H1 (cell line): ENCODE measurements at regions not wholly inside any gene's neighbourhood (a gene's known extent, or its start where the extent isn't known, plus 50 kb on each side); places are given as distances from the start of the nearest gene placed in this dataset.

Experiments
- CTCF ChIA-PET: fragments of 300-600 bp; sonication (Branson Sonifier 250); formaldehyde crosslinking; loops from one replicate; lab custom pipeline; 2021; ENCODE audit not compliant: partially characterized antibody; lab: Charles Lee
- POLR2A ChIA-PET: fragments of 300-600 bp; sonication (Branson Sonifier 250); formaldehyde crosslinking; loops from one replicate; lab custom pipeline; 2021; ENCODE audit warnings: inconsistent platforms; ENCODE audit not compliant: partially characterized antibody; lab: Charles Lee
- DNase-seq, 2 experiments: peaks; one replicate each; pipeline versions ENCODE4 v3.0.0 to v3.0.0-alpha.2; 2010 to 2022; ENCODE audit warnings: low spot score in 2 of 2, low read depth in 1 of 2, mixed read lengths in 1 of 2
- FAIRE-seq: peaks from 2 replicates; lab custom pipeline; 2011; peaks lifted over from hg19 to GRCh38; lab: Jason Lieb, UNC
- H2AFZ ChIP-seq: 2 replicates; pipeline ENCODE4 v1.8.1; 2012; ENCODE audit warnings: low read length, inconsistent platforms
- H2AK5ac ChIP-seq: 2 replicates; pipeline ENCODE4 v1.6.1; 2013; ENCODE audit warnings: low read depth, low read length
- H2BK120ac ChIP-seq: replicated peaks from 2 replicates; pipeline ENCODE3; 2013; ENCODE audit warnings: low read depth, low read length, inconsistent platforms
- H2BK12ac ChIP-seq: 2 replicates; pipeline ENCODE4 v1.6.1; 2013; ENCODE audit warnings: low read depth, low read length
- H2BK15ac ChIP-seq: 2 replicates; pipeline ENCODE4 v1.6.1; 2013; ENCODE audit warnings: low read length
- H2BK20ac ChIP-seq: 2 replicates; pipeline ENCODE4 v1.6.1; 2013; ENCODE audit warnings: low read length
- H2BK5ac ChIP-seq: 2 replicates; pipeline ENCODE4 v1.6.1; 2013; ENCODE audit warnings: low read depth, low read length
- H3K14ac ChIP-seq: 2 replicates; pipeline ENCODE4 v1.6.1; 2013; ENCODE audit warnings: inconsistent platforms; ENCODE audit not compliant: insufficient read length
- H3K18ac ChIP-seq: 2 replicates; pipeline ENCODE4 v1.6.1; 2013; ENCODE audit warnings: low read length; ENCODE audit errors: extremely low read depth
- H3K23ac ChIP-seq: 2 replicates; pipeline ENCODE4 v1.6.1; 2013; ENCODE audit warnings: inconsistent platforms; ENCODE audit not compliant: insufficient read length
- H3K23me2 ChIP-seq: 2 replicates; pipeline ENCODE4 v1.6.1; 2013; ENCODE audit warnings: low read depth, low read length
- H3K27ac ChIP-seq: 2 replicates; pipeline ENCODE4 v1.6.1; 2011; ENCODE audit warnings: low read depth, low read length, inconsistent platforms
- H3K27me3 ChIP-seq, 4 experiments: replicated peaks in 1 of 4; 1 replicate in 1 of 4; 2 replicates in 3 of 4; pipeline versions ENCODE4 v1.6.1 to v1.8.1; 2011 to 2013; ENCODE audit warnings: low read length in 3 of 4, mild to moderate bottlenecking in 3 of 4, inconsistent platforms in 2 of 4, mixed read lengths in 2 of 4, moderate library complexity in 1 of 4; ENCODE audit not compliant: control insufficient read depth in 3 of 4, insufficient read depth in 3 of 4; ENCODE audit errors: extremely low read depth in 1 of 4
- H3K36me3 ChIP-seq, 4 experiments: 2 replicates each; pipeline versions ENCODE4 v1.6.1 to v1.8.1; 2011 to 2013; ENCODE audit warnings: mild to moderate bottlenecking in 4 of 4, low read length in 3 of 4, moderate library complexity in 2 of 4, control low read depth in 1 of 4, inconsistent platforms in 1 of 4; ENCODE audit not compliant: insufficient read depth in 4 of 4, control insufficient read depth in 2 of 4
- H3K4ac ChIP-seq: replicated peaks from 2 replicates; pipeline ENCODE3; 2013; ENCODE audit warnings: low read length, low read depth, mixed read lengths, inconsistent platforms; ENCODE audit not compliant: insufficient read length
- H3K4me1 ChIP-seq, 4 experiments: replicated peaks in 1 of 4; 1 replicate in 1 of 4; 2 replicates in 3 of 4; pipeline versions ENCODE4 v1.6.1 to v1.8.1; 2011 to 2013; ENCODE audit warnings: low read length in 3 of 4, inconsistent platforms in 2 of 4, mixed read lengths in 1 of 4; ENCODE audit not compliant: insufficient read depth in 4 of 4, control insufficient read depth in 3 of 4
- H3K4me2 ChIP-seq, 2 experiments: 2 replicates each; pipeline versions ENCODE4 v1.6.1 to v1.8.1; 2011 to 2013; ENCODE audit warnings: low read depth in 2 of 2, low read length in 2 of 2, control low read depth in 1 of 2, inconsistent platforms in 1 of 2, mild to moderate bottlenecking in 1 of 2; ENCODE audit not compliant: insufficient read depth in 1 of 2
- H3K4me3 ChIP-seq, 4 experiments: fragments of 200-600, 300-600 bp in 1 of 4; sonication (generic), shearing (Covaris generic), sonication (Bioruptor Twin) in 1 of 4; 2 replicates each; pipeline versions ENCODE4 v1.5.1 to v1.8.1; 2011 to 2016; ENCODE audit warnings: low read length in 4 of 4, low read depth in 3 of 4, control low read depth in 2 of 4, inconsistent platforms in 2 of 4, mild to moderate bottlenecking in 2 of 4, mixed read lengths in 1 of 4, moderate library complexity in 1 of 4; ENCODE audit not compliant: insufficient read depth in 2 of 4; ENCODE audit errors: extremely low read depth in 1 of 4
- H3K56ac ChIP-seq: replicated peaks from 2 replicates; pipeline ENCODE3; 2013; ENCODE audit warnings: low read depth, mild to moderate bottlenecking, mixed read lengths, low read length, inconsistent platforms; ENCODE audit not compliant: insufficient read length
- H3K79me1 ChIP-seq: 2 replicates; pipeline ENCODE4 v1.6.1; 2013; ENCODE audit warnings: low read depth, low read length, control low read depth
- H3K79me2 ChIP-seq, 2 experiments: 2 replicates each; pipeline versions ENCODE4 v1.6.1 to v1.8.1; 2012 to 2013; ENCODE audit warnings: low read length in 2 of 2, mild to moderate bottlenecking in 2 of 2, inconsistent platforms in 1 of 2; ENCODE audit not compliant: insufficient read depth in 2 of 2, control insufficient read depth in 1 of 2
- H3K9ac ChIP-seq, 4 experiments: replicated peaks in 1 of 4; 1 replicate in 1 of 4; 2 replicates in 3 of 4; pipeline versions ENCODE4 v1.6.1 to v1.8.1; 2011 to 2013; ENCODE audit warnings: low read depth in 3 of 4, low read length in 3 of 4, control low read depth in 2 of 4, mild to moderate bottlenecking in 2 of 4, moderate library complexity in 2 of 4, inconsistent platforms in 1 of 4; ENCODE audit errors: extremely low read depth in 1 of 4
- H3K9me3 ChIP-seq, 2 experiments: 2 replicates each; pipeline versions ENCODE4 v1.6.1 to v1.8.1; 2012 to 2013; ENCODE audit warnings: mild to moderate bottlenecking in 2 of 2, moderate library complexity in 2 of 2, control low read depth in 1 of 2, inconsistent platforms in 1 of 2, low read depth in 1 of 2, low read length in 1 of 2, mixed read lengths in 1 of 2; ENCODE audit not compliant: insufficient read depth in 2 of 2
- H4K20me1 ChIP-seq, 2 experiments: replicated peaks in 1 of 2; 2 replicates each; pipeline versions ENCODE3 to v1.8.1; 2011 to 2013; ENCODE audit warnings: inconsistent platforms in 2 of 2, low read length in 2 of 2, mild to moderate bottlenecking in 1 of 2; ENCODE audit not compliant: insufficient read depth in 2 of 2, control insufficient read depth in 1 of 2
- H4K5ac ChIP-seq: 2 replicates; pipeline ENCODE4 v1.6.1; 2013; ENCODE audit warnings: low read length, low read depth, mixed read lengths, inconsistent platforms; ENCODE audit not compliant: insufficient read length
- H4K8ac ChIP-seq: 2 replicates; pipeline ENCODE4 v1.8.0; 2013; ENCODE audit warnings: mild to moderate bottlenecking, moderate library complexity, low read length, inconsistent platforms; ENCODE audit not compliant: insufficient read depth; ENCODE audit errors: extremely low read depth
- H4K91ac ChIP-seq: replicated peaks from 2 replicates; pipeline ENCODE3; 2013; ENCODE audit warnings: low read length, mixed read lengths, inconsistent platforms; ENCODE audit not compliant: insufficient read length
- EZH2 ChIP-seq: fragments of 200-600 bp; sonication (generic); IDR thresholded peaks from 2 replicates; pipeline ENCODE4 v1.7.1; 2012; ENCODE audit warnings: low read depth, mild to moderate bottlenecking, moderate library complexity, low read length, inconsistent platforms; ENCODE audit not compliant: severe bottlenecking
- NANOG ChIP-seq: IDR thresholded peaks from 2 replicates; pipeline ENCODE4 v1.6.1; 2011; ENCODE audit warnings: low read length, low read depth, mild to moderate bottlenecking, inconsistent platforms; ENCODE audit not compliant: insufficient read depth, poor library complexity, severe bottlenecking
- POLR2AphosphoS5 ChIP-seq: IDR thresholded peaks from 2 replicates; pipeline ENCODE4 v1.6.1; 2011; ENCODE audit warnings: low read depth, low read length
- RBBP5 ChIP-seq: IDR thresholded peaks from 2 replicates; pipeline ENCODE4 v1.7.1; 2012; ENCODE audit warnings: low read depth, mild to moderate bottlenecking, inconsistent platforms, low read length, moderate library complexity, borderline replicate concordance
- RXRA ChIP-seq: IDR thresholded peaks from 2 replicates; pipeline ENCODE4 v1.6.1; 2011; ENCODE audit warnings: low read depth, mild to moderate bottlenecking, low read length, moderate library complexity; ENCODE audit not compliant: insufficient read depth
- SAP30 ChIP-seq: fragments of 300-600 bp; sonication (generic); IDR thresholded peaks from 2 replicates; pipeline ENCODE4 v1.7.1; 2012; ENCODE audit warnings: low read length, moderate library complexity, mild to moderate bottlenecking, inconsistent platforms; ENCODE audit not compliant: insufficient read depth, insufficient replicate concordance
- SP2 ChIP-seq: IDR thresholded peaks from 2 replicates; pipeline ENCODE4 v1.6.1; 2012; ENCODE audit warnings: mild to moderate bottlenecking, low read length, inconsistent platforms
- TEAD4 ChIP-seq: IDR thresholded peaks from 2 replicates; pipeline ENCODE4 v1.6.1; 2012; ENCODE audit warnings: low read depth, low read length, inconsistent platforms, mixed read lengths
- WGBS, 2 experiments: shearing (Covaris generic) in 1 of 2; methylation state at CpG; one replicate each; pipeline versions ENCODE4 v1.1.6 to v1.1.7; 2013 to 2015; ENCODE audit warnings: low lambda C conversion rate in 2 of 2, mixed read lengths in 2 of 2, inconsistent platforms in 1 of 2, low coverage in 1 of 2, missing lambda C conversion rate in 1 of 2; ENCODE audit not compliant: insufficient replicate concordance in 2 of 2, insufficient coverage in 1 of 2, insufficient read length in 1 of 2; ENCODE audit errors: extremely low coverage in 1 of 2, missing lambda C conversion rate in 1 of 2; 5-methylcytosine and 5-hydroxymethylcytosine counted together
- TF ChIP-seq, protein P1 (sequence below): IDR thresholded peaks from 2 replicates; pipeline ENCODE4 v1.6.1; 2011; ENCODE audit warnings: low read length, improper control_type of control experiment

DNA sequence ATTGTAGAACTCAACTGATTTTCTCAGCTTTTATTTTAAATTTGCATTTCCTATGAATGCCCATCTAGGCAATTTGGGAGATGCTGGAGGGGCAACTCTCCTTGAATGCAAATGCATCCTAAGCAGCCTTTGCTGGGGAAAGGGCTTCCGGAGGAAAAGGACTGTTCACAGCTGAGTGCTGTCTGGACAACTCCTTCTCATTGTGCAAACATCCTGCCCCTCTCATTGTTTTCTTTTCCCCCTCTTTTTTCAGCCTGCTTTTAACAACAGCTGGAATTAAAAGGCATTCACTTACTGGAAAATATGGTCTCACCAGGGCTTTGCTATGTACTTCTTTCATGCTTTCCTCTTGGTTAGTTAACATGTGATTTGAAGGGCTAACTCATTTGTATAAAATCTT lies 397.8 kb downstream of the FUT8 start:
- Histone ChIP-seq H3K27me3 (no peaks in the 10 kb centered on the region), H3K36me3 (no peaks in the 10 kb centered on the region), H3K9me3 (no peaks in the 10 kb centered on the region), H2AK5ac (no peak overlapping the region), H3K27ac (no peak overlapping the region), H2BK12ac (no peak overlapping the region), H2BK15ac (no peak overlapping the region), H3K14ac (no peak overlapping the region), H3K79me2 (no peaks in the 10 kb centered on the region), H3K23ac (no peak overlapping the region), H2BK5ac (no peak overlapping the region), H2AFZ (no peak overlapping the region), H3K9ac (no peak overlapping the region), H2BK120ac (no peak overlapping the region), H3K23me2 (no peaks in the 10 kb centered on the region), H4K20me1 (no peaks in the 10 kb centered on the region), H3K18ac (no peak overlapping the region), H4K91ac (no peak overlapping the region), H4K8ac (no peak overlapping the region), H3K4me3 (no peak overlapping the region), H3K4ac (no peak overlapping the region), H3K56ac (no peak overlapping the region), H3K4me2 (no peak overlapping the region), H3K79me1 (no peaks in the 10 kb centered on the region), H3K4me1 (peaks cover 0 to 5% (median 3%) of the 10 kb centered on the region in 4 experiments; a peak in 3 of 7 replicates), H2BK20ac (no peak overlapping the region), H4K5ac (no peak overlapping the region)
- DNase-seq (no peak), FAIRE-seq (no peak)
- ChIA-PET POLR2A (interaction anchor here (1.0 kb wide), 1 partner anchor 9 kb away, joined by 3 read pairs; no protein-coding TSS in a partner anchor), CTCF (interaction anchor here (1.2 to 6.7 kb wide), 2 partner anchors 14 to 26 kb away, joined by 3 to 43 read pairs; no protein-coding TSS in a partner anchor)
- WGBS, 2 experiments, result 100% methylated on average over 1 of the region's 1 CpG; no CpG with 5 or more reads in 1 of the 2 experiments
- TF ChIP-seq RBBP5 (no peak), POLR2AphosphoS5 (no peak), SP2 (no peak), NANOG (no peak), SAP30 (no peak), EZH2 (no peak), TEAD4 (no peak), RXRA (no peak)
- TF ChIP-seq, protein P1, sequence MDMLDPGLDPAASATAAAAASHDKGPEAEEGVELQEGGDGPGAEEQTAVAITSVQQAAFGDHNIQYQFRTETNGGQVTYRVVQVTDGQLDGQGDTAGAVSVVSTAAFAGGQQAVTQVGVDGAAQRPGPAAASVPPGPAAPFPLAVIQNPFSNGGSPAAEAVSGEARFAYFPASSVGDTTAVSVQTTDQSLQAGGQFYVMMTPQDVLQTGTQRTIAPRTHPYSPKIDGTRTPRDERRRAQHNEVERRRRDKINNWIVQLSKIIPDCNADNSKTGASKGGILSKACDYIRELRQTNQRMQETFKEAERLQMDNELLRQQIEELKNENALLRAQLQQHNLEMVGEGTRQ, result no peak
